SU-DHL-6 (cell line): ENCODE measurements at regions not wholly inside any gene's neighbourhood (a gene's known extent, or its start where the extent isn't known, plus 50 kb on each side); places are given as distances from the start of the nearest gene placed in this dataset.

Source experiments
- CTCF ChIP-seq: fragments of 200-600 bp; sonication (generic); IDR thresholded peaks from one replicate; pipeline ENCODE4 v1.5.1; 2017; ENCODE audit warnings: antibody characterized with exemption, mild to moderate bottlenecking, low read length, moderate library complexity; ENCODE audit not compliant: insufficient read depth, poor library complexity, severe bottlenecking
- EZH2phosphoT487 ChIP-seq: fragments of 200-600 bp; sonication (generic), shearing (Covaris generic); conservative IDR thresholded peaks from 2 replicates; pipeline ENCODE4 v1.6.1; 2018; ENCODE audit warnings: mild to moderate bottlenecking, antibody characterized with exemption, low read length, moderate library complexity, mixed read lengths

GRCh38 chr4:53830511-53830910 lies 233.9 kb downstream of the CHIC2 start:
- no peak for TF ChIP-seq CTCF
- TF ChIP-seq EZH2phosphoT487: no peak
